LNCAP (cell line): ENCODE measurements at regions not wholly inside any gene's neighbourhood (a gene's known extent, or its start where the extent isn't known, plus 50 kb on each side); places are given as distances from the start of the nearest gene placed in this dataset.

Experiments used
- TF ChIP-seq, protein P1 (sequence below): fragments of 450-650 bp; IDR thresholded peaks from 2 replicates; pipeline ENCODE4 v1.5.1; 2017; ENCODE audit warnings: mild to moderate bottlenecking

DNA sequence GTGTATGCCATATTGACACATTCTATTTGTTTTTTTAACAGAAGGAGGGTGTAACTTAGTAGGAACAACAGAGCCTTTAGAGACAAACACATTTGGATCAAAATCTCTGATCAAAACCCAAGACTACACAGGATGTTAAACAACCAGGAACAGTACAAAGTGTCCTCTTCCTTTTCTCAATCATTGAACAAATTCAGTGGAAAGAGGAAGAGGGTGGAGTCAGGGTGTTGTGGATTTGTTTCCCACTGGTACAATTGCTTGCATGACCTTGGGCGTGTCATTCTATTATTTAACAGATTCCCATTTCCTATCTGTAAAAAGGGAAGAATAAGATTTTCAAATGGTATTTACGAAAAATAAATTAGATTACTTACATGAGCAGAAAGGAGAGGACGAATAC is 1162.8 kb upstream of the PRKX start:
- TF ChIP-seq, protein P1, sequence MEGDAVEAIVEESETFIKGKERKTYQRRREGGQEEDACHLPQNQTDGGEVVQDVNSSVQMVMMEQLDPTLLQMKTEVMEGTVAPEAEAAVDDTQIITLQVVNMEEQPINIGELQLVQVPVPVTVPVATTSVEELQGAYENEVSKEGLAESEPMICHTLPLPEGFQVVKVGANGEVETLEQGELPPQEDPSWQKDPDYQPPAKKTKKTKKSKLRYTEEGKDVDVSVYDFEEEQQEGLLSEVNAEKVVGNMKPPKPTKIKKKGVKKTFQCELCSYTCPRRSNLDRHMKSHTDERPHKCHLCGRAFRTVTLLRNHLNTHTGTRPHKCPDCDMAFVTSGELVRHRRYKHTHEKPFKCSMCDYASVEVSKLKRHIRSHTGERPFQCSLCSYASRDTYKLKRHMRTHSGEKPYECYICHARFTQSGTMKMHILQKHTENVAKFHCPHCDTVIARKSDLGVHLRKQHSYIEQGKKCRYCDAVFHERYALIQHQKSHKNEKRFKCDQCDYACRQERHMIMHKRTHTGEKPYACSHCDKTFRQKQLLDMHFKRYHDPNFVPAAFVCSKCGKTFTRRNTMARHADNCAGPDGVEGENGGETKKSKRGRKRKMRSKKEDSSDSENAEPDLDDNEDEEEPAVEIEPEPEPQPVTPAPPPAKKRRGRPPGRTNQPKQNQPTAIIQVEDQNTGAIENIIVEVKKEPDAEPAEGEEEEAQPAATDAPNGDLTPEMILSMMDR, result no peak

DNA sequence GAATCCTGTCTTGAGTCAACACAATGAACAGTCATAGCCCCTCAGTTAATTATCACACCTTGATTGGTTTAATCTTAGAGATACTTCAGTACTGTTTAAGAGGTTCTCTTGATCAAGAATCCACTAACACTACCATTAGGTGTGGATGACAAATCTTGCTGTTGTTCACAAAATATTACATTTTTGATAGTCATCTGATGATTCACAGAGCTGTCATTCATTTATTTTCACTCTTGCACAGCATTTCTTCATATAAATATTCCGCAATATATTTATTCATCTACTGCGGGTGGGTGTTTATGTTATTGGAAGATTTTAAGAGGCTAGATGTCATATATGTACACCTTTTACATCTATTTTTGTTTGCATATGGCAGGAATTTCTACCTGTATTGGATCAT is 1138.1 kb upstream of the PRKX start:
- TF ChIP-seq, protein P1, result no peak

DNA sequence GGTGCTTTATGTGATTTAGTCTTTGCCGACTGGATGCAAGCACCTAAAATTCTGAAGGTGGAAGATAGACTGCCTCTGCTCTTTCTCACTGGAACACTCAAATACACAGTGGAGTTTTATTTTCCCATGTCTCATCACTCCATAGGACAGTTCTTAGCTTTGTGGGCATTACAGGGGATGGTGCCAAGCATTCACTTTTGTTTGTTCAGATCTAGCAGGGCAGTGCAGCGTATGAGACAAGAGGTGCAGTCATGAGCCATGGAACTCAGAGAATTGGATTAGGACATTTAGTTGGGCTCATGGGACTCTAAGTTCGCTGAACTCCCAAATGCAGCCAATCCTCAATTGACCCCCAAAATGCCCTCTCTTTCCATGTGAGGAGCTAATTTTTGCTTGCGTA is 1136.9 kb upstream of the PRKX start:
- TF ChIP-seq, protein P1, result no peak

DNA sequence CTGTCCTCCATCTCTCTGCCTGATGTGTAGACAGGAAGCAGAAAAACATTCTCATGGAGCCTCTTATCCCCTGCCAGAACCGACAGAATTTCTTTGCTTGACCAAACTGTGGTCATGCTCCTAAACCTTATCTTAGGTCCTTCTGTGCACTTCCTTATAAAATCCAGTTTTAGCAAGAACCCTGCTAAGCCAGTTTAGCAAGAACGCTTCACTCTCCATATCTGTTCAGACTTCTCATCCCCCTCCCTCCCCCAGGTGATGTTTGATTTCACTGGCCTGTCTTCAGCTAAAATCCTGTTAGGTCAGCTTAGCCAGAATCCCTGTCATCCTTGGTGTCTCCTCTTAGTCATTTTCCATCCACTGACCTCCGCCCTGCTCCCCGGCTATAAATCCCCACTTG is 1130.9 kb upstream of the PRKX start:
- TF ChIP-seq, protein P1, result no peak

DNA sequence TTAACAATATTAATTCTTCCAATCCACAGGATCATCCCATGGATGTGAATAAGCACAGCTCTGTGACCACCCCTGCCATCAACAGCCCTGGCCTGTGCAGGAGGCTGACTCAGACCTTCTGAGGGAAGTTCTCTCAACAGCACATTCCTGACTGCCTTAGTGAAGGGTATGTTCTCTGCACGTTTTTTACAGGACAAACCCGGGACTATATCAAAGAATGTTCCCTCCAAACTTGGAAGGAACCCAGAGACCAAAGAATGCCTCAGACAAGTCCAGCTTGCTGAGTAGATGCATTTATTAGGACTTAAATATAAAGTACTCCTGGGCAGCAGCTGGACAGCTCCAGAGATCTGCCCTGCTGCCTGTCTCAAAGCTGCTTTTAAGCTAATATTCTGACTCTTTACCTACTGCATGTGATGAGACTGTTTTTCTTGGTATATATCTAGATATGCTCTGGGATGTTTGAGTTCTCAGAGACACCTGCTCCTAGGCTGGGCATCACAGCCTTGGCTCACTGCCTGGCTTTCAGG is 1127.8 kb upstream of the PRKX start:
- TF ChIP-seq, protein P1, result no peak

DNA sequence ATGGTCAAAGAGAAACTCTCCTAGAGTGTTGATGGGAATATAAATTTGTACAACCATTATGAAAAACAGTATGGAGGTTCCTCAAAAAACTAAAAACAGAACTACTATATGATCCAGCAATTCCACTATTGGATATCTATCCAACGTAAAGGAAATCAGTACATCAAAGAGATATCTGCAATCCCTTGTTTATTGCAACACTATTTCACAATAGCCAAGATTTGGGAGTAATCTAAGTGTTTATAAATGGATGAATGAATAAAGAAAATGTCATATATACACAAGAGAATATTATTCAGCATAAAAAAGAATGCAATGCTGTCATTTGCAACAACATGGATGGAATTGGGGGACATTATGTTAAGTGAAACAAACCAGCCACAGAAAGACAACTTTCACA is 1118.1 kb upstream of the PRKX start:
- TF ChIP-seq, protein P1, result no peak

DNA sequence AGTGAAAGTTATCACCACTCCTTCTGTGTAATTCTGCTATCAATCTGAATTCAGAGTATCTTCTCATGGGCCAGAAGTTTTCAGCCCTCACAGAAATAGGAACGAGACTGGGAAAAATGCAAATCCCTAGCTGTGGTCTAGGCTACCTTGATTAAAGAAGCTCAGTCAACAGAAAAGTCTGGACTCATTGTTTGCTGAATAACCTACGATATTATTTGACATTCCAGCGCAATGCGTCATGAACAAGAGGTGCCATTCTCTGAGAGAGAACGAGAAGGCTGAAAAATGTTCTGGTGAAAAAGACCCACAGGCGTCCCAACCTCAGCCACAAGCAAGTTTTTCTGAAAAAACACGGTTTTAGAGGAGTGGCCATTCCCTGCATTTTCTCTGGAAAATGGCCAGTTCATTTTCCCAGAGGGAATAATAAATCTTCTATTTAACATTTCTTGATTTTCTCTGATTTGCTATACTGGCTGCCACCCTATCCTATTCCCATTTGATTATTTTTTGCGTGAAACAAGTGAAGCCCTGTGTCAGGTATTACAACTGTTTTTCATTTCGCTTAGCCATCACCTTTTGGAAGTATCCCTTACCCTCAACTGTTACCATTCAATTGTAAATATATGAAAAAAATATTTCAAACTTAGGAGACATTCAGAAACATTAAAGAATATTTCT is 1117.6 kb upstream of the PRKX start:
- TF ChIP-seq, protein P1, result no peak

DNA sequence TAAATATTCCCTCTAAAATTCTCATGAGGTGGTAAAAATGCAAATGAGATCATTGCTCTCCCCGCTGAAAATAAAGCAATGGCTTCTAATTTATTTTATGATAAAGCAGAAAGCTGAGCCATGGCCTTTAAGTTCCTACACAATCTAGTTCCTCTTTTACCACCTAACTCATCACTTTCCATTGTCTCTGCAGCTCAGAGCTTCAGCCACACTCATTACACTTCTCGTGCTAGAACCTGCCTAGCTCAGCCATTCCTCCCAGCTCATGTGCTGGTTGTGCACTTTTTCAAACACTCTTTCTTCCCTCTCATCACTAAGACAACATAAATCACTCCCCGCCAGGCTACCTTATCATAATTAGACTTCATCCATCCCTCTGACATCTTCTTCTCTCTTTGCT is 1112.1 kb upstream of the PRKX start:
- TF ChIP-seq, protein P1, result no peak
